WI38 (cell line): ENCODE measurements at regions not wholly inside any gene's neighbourhood (a gene's known extent, or its start where the extent isn't known, plus 50 kb on each side); places are given as distances from the start of the nearest gene placed in this dataset.

ENCODE experiments used
- H3K4me3 ChIP-seq: 2 replicates; pipeline ENCODE4 v1.5.1; 2011; ENCODE audit warnings: low read depth, mild to moderate bottlenecking, control low read depth, low read length
- CTCF ChIP-seq: IDR thresholded peaks from 2 replicates; pipeline ENCODE4 v1.5.1; 2012; ENCODE audit warnings: low read depth, mild to moderate bottlenecking, control low read depth, low read length

- H3K4me3 ChIP-seq, result no peak overlapping the region
- TF ChIP-seq CTCF, result no peak
Measured at GRCh38 chr14:29077916-29078315, 311.3 kb downstream of the FOXG1 start.

- no peak for TF ChIP-seq CTCF
- H3K4me3 ChIP-seq, result no peak overlapping the region
Measured at GRCh38 chr14:29078810-29079522, 312.4 kb downstream of the FOXG1 start.

- H3K4me3 ChIP-seq, result no peak overlapping the region
- no peak for TF ChIP-seq CTCF
Measured at GRCh38 chr14:29085546-29085945, 319.0 kb downstream of the FOXG1 start.

GRCh38 chr14:29089849-29090248 is 323.3 kb downstream of the FOXG1 start:
- H3K4me3 ChIP-seq, result no peak overlapping the region
- TF ChIP-seq CTCF, result no peak

GRCh38 chr14:29092121-29092520 is 325.5 kb downstream of the FOXG1 start:
- no peak overlapping the region for H3K4me3 ChIP-seq
- no peak for TF ChIP-seq CTCF

GRCh38 chr14:29097476-29097875 is 330.9 kb downstream of the FOXG1 start:
- TF ChIP-seq CTCF, result no peak
- no peak overlapping the region for H3K4me3 ChIP-seq

GRCh38 chr14:29098656-29099055 is 332.1 kb downstream of the FOXG1 start:
- TF ChIP-seq CTCF, result no peak
- H3K4me3 ChIP-seq, result no peak overlapping the region
